Uterus (tissue), 2 donors: ENCODE measurements at regions not wholly inside any gene's neighbourhood (a gene's known extent, or its start where the extent isn't known, plus 50 kb on each side); places are given as distances from the start of the nearest gene placed in this dataset.

Source experiments
- POLR2A ChIP-seq, 2 donors: fragments of 450-650 bp; IDR thresholded peaks; one replicate each; pipeline ENCODE4 v1.6.1; 2016; ENCODE audit warnings: antibody characterized with exemption in 2 of 2, mild to moderate bottlenecking in 1 of 2, moderate library complexity in 1 of 2
- TF ChIP-seq, protein P1 (sequence below), 4 experiments: fragments of 200-600 bp in 2 of 4; fragments of 450-650 bp in 2 of 4; sonication (generic) in 2 of 4; IDR thresholded peaks; one replicate each; pipeline ENCODE4 v1.5.1; 2016 to 2019; ENCODE audit warnings: antibody characterized with exemption in 4 of 4, mild to moderate bottlenecking in 2 of 4, moderate library complexity in 1 of 4

- no peak for TF ChIP-seq POLR2A (IDR thresholded peaks at IDR 0.05)
- TF ChIP-seq, protein P1, sequence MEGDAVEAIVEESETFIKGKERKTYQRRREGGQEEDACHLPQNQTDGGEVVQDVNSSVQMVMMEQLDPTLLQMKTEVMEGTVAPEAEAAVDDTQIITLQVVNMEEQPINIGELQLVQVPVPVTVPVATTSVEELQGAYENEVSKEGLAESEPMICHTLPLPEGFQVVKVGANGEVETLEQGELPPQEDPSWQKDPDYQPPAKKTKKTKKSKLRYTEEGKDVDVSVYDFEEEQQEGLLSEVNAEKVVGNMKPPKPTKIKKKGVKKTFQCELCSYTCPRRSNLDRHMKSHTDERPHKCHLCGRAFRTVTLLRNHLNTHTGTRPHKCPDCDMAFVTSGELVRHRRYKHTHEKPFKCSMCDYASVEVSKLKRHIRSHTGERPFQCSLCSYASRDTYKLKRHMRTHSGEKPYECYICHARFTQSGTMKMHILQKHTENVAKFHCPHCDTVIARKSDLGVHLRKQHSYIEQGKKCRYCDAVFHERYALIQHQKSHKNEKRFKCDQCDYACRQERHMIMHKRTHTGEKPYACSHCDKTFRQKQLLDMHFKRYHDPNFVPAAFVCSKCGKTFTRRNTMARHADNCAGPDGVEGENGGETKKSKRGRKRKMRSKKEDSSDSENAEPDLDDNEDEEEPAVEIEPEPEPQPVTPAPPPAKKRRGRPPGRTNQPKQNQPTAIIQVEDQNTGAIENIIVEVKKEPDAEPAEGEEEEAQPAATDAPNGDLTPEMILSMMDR (IDR thresholded peaks at IDR 0.05), result no peak
Measured at GRCh38 chr6:22155551-22155950, 141.3 kb downstream of the PRL start.
